ENCODE measurements at regions not wholly inside any gene's neighbourhood (a gene's known extent, or its start where the extent isn't known, plus 50 kb on each side); places are given as distances from the start of the nearest gene placed in this dataset.

GRCh38 chr10:106296750-106297392 is 867.6 kb downstream of the SORCS1 start:
- TF ChIP-seq, protein P1, sequence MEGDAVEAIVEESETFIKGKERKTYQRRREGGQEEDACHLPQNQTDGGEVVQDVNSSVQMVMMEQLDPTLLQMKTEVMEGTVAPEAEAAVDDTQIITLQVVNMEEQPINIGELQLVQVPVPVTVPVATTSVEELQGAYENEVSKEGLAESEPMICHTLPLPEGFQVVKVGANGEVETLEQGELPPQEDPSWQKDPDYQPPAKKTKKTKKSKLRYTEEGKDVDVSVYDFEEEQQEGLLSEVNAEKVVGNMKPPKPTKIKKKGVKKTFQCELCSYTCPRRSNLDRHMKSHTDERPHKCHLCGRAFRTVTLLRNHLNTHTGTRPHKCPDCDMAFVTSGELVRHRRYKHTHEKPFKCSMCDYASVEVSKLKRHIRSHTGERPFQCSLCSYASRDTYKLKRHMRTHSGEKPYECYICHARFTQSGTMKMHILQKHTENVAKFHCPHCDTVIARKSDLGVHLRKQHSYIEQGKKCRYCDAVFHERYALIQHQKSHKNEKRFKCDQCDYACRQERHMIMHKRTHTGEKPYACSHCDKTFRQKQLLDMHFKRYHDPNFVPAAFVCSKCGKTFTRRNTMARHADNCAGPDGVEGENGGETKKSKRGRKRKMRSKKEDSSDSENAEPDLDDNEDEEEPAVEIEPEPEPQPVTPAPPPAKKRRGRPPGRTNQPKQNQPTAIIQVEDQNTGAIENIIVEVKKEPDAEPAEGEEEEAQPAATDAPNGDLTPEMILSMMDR (IDR thresholded peaks at IDR 0.05), result no peak
- TF ChIP-seq CBX8 (IDR thresholded peaks at IDR 0.05) (no peak), MAZ (IDR thresholded peaks at IDR 0.05; ENCODE audit: borderline replicate concordance, low read depth, low read length) (no peak), SMC3 (IDR thresholded peaks at IDR 0.05) (no peak), ESRRA (IDR thresholded peaks at IDR 0.05; ENCODE audit: borderline replicate concordance, low read length) (no peak), JUNB (IDR thresholded peaks at IDR 0.05) (no peak), POLR2A (IDR thresholded peaks at IDR 0.05; ENCODE audit: low read length) (no peak), NR3C1 (IDR thresholded peaks at IDR 0.05) (no peak), CEBPB (IDR thresholded peaks at IDR 0.05) (no peak), MYC (IDR thresholded peaks at IDR 0.05; ENCODE audit: borderline replicate concordance, low read length) (no peak), POLR2AphosphoS2 (conservative IDR thresholded peaks at IDR 0.05; ENCODE audit: low read length) (no peak)
